GM12874 (cell line): ENCODE measurements at regions not wholly inside any gene's neighbourhood (a gene's known extent, or its start where the extent isn't known, plus 50 kb on each side); places are given as distances from the start of the nearest gene placed in this dataset.

Experiments used
- TF ChIP-seq, protein P1 (sequence below): IDR thresholded peaks from 2 replicates; pipeline ENCODE4 v1.5.1; 2011; ENCODE audit warnings: low read depth, mild to moderate bottlenecking, control low read depth, low read length, moderate library complexity; ENCODE audit not compliant: insufficient read depth

DNA sequence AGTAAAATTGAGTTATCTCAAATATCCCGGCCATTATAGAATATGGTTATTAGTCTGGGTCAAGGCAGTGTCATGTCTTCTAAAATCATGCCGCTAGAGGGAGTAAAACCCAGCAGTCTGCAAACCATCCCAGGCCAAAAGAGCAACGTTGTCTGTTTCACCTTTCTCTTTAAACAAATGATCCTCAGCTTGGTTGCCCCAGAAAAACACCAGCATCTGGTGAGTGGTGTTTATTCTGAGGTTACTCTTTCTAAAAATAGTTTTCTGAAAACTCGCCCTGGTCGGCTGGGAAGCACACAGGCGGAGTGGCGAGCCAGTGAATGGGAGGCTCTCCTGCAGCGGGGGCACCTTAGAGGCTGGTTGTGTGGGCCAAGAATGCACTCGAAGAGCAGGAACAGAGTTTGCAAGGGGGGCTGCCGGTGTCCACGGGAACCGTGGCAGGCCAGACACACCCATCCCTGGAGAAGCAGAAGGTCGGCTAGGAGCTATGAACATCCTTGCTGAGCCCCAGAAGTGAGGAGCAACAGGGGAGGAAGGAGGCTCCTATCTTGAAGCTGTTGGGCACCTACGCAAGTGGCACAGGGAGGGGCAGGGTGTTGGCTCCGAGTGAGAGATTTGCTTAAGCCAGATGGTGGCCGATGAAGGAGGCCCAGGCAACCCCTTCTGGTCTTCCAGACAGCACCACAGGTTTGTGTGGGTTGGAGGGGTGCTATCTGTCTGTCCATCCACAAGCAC lies 297.1 kb downstream of the ETS1 start:
- TF ChIP-seq, protein P1, sequence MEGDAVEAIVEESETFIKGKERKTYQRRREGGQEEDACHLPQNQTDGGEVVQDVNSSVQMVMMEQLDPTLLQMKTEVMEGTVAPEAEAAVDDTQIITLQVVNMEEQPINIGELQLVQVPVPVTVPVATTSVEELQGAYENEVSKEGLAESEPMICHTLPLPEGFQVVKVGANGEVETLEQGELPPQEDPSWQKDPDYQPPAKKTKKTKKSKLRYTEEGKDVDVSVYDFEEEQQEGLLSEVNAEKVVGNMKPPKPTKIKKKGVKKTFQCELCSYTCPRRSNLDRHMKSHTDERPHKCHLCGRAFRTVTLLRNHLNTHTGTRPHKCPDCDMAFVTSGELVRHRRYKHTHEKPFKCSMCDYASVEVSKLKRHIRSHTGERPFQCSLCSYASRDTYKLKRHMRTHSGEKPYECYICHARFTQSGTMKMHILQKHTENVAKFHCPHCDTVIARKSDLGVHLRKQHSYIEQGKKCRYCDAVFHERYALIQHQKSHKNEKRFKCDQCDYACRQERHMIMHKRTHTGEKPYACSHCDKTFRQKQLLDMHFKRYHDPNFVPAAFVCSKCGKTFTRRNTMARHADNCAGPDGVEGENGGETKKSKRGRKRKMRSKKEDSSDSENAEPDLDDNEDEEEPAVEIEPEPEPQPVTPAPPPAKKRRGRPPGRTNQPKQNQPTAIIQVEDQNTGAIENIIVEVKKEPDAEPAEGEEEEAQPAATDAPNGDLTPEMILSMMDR = peak; percentile 63

DNA sequence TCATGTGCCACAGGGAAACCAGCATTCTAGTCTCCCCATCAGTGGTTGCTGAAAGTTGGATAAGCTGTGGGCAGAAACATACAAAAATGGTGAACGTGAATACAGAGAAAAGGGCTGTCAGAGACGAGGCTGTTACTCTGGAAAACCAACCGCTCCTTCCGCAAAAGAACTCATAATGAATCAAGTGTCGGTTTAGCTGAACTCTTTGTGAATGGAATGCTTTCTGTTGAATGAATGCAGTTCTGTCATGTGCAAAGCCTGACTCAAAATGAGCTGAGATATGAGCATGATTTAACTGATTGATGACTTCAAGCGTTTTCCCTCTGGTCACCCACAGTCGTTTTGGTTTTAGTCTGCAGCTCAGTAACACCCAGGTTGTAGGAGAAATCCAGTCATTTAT lies 298.3 kb downstream of the ETS1 start:
- TF ChIP-seq, protein P1 = no peak

DNA sequence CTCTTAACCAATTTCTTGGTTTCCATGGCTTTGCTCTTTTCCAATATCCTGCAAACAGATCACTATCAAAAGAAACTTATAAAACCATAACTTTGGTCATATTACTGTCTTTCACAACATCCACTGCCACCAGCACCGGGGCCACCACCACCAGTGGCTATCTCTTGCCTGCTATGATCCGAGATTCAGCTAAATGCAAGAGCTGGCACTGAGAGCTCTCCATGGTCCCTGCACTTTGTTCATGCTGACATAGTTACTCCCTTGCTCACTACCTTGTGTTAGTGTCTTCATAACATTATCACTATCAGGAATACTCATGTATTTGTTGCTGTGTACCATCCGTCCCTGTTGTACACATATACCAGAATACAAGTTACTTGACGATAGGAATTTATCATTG lies 299.0 kb downstream of the ETS1 start:
- TF ChIP-seq, protein P1 = no peak

DNA sequence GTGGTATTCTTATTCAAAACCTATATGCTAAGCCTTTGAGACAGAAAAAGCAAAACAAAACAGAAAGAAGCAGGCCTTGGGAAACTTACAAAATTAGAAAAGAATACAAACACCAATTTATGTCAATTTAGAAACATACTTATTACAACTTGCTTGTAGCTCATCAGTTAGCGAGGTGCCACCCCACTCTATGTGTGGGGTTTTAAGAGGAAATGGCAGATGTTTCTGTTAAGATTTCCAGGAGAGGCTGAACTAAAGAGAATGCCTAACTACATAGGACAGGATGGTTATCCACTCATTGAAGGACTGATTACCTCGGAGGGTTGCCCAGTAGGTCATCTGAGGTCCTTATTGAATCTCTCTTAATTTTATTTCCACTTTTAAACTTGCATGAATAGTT lies 302.0 kb downstream of the ETS1 start:
- TF ChIP-seq, protein P1 = no peak

DNA sequence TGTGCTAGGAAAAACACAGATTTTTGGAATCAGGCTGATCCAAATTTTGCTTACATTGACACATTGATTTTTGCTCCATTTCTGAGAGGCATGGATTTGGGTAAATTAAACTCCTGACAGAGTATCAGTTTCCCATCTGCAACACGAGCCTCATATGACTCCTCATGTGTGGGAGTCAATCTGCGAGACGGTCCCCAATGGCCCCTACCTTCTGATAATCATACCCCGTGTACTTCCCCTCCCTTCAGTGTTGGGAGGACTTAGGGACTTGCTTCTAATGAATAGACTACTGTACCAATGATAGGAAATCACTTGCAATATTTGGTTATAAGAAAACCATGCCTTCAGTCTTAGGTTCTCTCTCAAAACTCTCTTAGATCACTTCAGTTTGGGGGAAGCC lies 302.7 kb downstream of the ETS1 start:
- TF ChIP-seq, protein P1 = no peak

DNA sequence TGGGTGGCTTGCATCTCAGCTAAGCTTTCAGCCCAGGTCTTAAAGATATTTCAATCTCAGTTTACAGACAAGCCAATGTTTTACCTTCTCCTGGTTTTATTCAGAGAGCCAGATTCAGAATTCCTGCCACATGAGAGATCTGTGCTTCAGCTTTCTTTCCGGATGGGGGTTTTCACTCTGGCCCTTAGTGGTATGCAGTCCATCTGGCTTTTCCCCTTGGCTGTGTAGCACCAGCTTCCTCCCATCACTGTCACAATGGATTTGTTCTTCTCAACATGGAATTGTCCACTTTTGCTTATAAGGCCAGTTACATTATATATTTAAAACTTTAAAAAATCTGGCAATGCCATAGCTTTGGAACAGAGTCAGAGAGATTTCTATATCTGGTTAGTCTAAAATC lies 303.9 kb downstream of the ETS1 start:
- TF ChIP-seq, protein P1 = no peak

DNA sequence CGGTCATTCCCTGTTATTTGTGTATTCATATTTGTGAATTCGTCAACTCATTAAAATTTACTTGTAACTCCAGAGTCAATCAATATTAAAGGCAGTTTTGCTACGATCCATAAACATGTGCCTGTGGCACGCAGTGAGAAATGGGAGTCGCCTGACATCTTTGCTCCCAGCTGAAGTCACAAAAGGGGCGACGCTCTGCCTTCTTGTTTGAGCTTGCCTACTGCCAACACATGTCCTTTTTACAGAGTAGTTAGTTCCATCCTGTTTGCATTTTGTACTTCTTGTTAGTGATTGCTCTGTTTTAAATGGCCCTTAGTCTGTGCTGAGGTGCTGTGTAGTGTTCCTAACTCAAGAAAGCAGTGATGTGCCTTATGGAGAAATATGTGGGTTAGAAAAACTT lies 305.3 kb downstream of the ETS1 start:
- TF ChIP-seq, protein P1 = no peak
